CMK (cell line): ENCODE measurements at regions not wholly inside any gene's neighbourhood (a gene's known extent, or its start where the extent isn't known, plus 50 kb on each side); places are given as distances from the start of the nearest gene placed in this dataset.
"Not testable (repeated sequence)": the region's sequence is repeated elsewhere in the genome, so short reads cannot be mapped to it uniquely, and the experiment has no call there.

Source experiments
- DNase-seq: peaks from one replicate; pipeline ENCODE4 v3.0.0-alpha.2; 2010; ENCODE audit warnings: low read depth

GRCh38 chr15:84094720-84095119 is 140.9 kb upstream of the GOLGA6L4 start:
- not testable (repeated sequence) for DNase-seq

GRCh38 chr15:84097053-84097452 is 138.5 kb upstream of the GOLGA6L4 start:
- not testable (repeated sequence) for DNase-seq

- DNase-seq, result no peak
Measured at GRCh38 chr15:84098604-84099003, 137.0 kb upstream of the GOLGA6L4 start.

- no peak for DNase-seq
Measured at GRCh38 chr15:84099181-84099580, 136.4 kb upstream of the GOLGA6L4 start.

- DNase-seq, result no peak
Measured at GRCh38 chr15:84103345-84103744, 132.2 kb upstream of the GOLGA6L4 start.

DNA sequence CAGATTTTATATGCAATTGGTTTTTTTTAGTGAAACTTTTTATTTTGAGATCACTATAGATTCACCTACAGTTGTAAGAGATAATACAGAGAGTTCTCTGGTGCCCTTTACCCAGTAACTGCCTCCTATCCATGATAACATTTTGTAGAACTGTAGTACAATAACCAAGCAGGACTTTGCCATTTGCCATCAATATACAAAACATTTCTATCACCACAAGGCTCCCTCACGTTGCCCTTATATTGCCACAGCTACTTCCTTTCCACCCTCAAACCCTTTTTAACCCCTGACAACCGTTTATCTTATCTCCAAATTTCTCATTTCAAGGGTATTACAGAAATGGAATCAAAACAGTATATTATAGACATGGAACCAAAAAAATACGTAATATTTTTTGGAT is 130.7 kb upstream of the GOLGA6L4 start:
- no peak for DNase-seq

- no peak for DNase-seq
Measured at GRCh38 chr15:84108728-84109127, 126.8 kb upstream of the GOLGA6L4 start.

DNA sequence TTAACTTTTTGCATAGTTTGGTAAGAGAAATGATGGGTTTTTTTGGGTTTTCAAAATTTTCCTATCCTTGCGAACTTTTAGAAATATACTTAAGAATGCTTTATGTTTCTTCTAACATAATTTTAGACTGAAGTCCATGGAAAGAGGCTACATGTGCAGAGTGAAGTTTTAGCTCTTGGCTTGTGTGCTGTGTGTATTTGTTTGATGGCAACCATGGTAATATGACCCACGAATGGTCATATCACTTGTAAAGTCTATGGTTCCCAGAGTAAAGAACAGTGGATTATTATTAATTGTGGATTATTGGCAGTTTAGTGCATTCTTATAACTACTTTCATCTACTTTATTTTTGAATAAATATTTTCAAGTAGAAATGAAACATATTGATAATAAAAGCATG is 124.0 kb upstream of the GOLGA6L4 start:
- DNase-seq, result no peak

- DNase-seq, result no peak
Measured at GRCh38 chr15:84112025-84112424, 123.5 kb upstream of the GOLGA6L4 start.

DNA sequence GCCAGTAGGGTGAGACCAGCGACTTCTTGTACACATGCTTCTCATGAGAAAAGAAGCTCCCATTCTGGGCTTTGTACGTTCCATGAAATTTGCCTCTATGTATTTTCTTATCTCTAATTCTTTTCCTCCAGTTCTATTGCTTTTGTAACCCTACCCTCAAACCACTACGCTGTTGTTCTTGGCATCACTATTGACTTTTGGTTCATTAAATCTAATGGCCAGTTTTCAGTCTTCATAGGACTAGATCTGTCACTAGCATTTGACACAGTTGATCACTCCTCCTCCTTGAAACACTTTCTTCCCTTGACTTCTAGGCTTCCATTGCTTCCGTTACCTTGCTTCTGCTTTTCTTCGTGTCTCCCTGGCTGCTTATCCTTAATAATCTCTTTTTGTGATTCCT is 121.7 kb upstream of the GOLGA6L4 start:
- DNase-seq, result no peak

- DNase-seq, result not testable (repeated sequence)
Measured at GRCh38 chr15:84114680-84115079, 120.9 kb upstream of the GOLGA6L4 start.

DNA sequence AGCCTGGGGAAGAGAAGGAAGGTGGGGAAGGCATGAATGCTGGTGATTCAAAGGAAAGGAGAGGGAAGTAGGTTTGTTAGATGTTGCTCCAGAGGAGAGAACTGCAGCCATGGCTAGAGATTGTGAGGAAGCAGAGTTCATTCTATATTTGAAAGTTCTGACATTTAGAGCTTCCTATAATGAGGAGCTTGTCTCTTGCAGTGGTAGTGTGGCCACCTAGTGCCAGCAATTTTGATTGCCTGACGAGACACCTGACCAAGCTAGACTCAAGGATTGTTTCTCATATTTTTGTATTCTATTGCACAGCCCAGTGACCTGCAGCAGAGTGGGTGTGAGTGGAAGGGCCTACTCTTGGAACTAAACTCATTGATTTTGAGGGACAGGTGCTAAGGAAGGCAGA is 116.2 kb upstream of the GOLGA6L4 start:
- not testable (repeated sequence) for DNase-seq

- DNase-seq, result not testable (repeated sequence)
Measured at GRCh38 chr15:84120903-84121302, 114.7 kb upstream of the GOLGA6L4 start.

DNA sequence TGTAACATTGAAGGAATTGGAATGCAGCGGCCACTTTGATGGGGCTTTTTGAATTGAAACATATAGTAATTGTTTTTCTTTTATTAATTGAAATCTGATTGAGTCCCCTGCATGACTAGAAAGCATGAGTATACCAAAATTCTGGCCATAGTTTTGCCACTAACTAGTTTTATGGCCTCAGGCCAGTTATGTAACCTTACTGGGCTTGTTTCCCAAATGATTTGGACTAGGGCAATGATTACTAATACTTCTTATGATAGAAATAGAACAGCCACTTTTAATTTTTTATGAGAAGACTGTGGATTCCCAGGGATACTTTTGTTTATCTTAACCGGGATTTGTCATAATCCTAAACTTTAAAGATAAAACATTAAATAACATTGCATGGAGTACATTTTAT is 106.9 kb upstream of the GOLGA6L4 start:
- DNase-seq, result not testable (repeated sequence)

- not testable (repeated sequence) for DNase-seq
Measured at GRCh38 chr15:84130098-84130831, 105.3 kb upstream of the GOLGA6L4 start.

DNA sequence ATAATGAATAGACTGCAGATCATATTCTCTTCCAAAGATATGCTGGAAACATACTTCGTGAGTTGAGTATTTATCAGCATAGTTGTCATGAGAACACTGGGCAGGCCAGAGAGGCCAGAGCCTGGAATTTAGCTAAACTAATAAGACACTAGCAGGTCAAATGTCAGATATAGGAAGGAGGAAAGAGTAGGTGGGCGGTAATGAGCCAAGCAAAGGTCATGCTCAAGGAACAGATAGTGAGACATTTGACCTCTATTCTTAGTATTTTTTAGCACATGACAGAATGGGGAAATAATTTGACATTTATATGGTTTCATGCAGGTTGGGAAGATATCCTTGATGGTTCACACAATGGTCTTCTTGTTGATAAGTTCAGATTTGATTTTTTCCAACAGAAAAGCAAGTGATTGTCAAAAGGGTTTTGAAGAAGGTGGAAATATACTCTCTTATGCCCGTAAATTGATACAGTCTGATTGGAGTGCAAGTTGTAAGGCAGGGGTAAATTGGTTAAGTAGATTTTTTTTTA is 99.6 kb upstream of the GOLGA6L4 start:
- DNase-seq, result not testable (repeated sequence)

GRCh38 chr15:84142888-84143337 is 92.7 kb upstream of the GOLGA6L4 start:
- peak; percentile 51 for DNase-seq

DNA sequence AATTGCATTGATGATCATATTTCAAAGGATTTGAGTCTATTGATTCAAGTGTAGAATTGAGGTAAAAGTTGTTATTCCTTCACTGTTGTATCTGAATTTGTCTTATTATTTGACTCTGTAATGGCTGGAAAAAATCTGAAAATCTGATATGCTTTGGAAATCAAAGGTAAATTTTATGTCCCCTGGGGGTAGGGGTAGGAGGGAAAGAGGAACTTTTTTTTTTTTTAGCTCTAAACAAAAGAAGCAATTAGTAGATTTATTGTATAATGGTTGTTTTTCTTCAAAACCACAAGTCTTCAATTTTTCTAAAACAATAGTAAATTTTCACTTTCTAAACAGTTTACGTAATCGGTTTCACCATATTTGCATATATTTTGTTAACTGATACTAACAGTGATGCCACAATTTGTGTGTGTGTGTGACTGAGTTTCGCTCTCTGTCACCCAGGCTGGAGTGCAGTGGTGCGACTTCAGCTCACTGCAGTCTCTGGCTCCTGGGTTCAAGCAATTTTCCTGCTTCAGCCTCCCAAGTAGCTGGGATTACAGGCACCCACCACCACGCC is 91.7 kb upstream of the GOLGA6L4 start:
- DNase-seq, result no peak

- DNase-seq, result not testable (repeated sequence)
Measured at GRCh38 chr15:84144946-84145345, 90.6 kb upstream of the GOLGA6L4 start.

- DNase-seq, result not testable (repeated sequence)
Measured at GRCh38 chr15:84146299-84146698, 89.3 kb upstream of the GOLGA6L4 start.

GRCh38 chr15:84147307-84147706 is 88.3 kb upstream of the GOLGA6L4 start:
- not testable (repeated sequence) for DNase-seq

DNA sequence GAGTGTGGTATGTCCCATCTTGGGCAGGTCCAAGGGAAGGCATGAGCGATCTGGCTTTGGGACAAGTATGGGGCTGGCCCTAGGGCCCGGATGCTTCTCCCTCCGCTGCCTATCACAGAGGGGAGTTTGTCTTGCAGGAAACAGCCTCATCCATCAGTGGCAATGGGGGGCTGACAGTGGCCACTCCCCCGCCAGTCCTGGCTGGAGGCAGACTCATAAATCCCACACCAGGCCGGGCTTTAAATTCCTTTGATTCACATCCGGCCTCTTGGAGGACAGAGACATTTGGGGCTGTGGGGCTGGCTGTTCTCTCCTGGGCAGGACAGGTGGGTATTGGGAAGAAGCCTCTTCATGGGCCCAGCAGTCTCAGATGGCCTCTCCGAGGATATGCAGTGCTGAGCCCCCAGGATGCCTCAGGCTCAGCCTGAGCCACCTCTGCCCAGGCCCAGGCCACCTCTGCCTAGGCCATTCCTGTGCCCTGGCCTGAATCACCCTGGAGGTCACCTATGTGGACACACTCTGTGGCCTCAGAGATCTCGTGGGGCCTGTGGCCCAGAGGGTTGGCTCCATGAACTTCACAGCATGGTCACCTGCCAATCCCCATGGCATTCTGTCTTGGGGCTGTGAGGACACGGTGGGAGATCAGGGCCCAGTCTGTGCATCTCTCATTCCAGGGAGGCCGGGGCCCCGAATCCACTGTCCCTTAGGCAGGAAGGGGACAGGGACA is 84.2 kb upstream of the GOLGA6L4 start:
- no peak for DNase-seq
